ENCODE measurements at regions not wholly inside any gene's neighbourhood (a gene's known extent, or its start where the extent isn't known, plus 50 kb on each side); places are given as distances from the start of the nearest gene placed in this dataset.

DNA sequence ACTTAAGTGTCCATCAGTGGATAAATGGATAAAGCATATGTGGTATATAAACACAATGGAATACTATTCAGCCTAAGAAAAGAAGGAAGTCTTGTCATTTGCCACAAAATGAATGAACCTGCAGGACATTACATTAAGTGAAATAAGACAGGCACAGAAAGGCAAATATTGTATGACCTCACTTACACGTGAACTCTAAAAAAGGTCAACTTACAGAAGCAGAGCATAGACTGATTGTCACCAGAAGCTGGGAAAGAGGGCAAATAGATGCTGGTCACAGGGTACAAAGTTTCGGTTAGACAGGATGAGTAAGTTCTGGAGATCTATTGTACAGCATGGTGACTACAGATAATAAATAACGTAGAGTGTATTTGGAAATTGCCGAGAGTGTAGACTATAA, 247.7 kb downstream of the RAB28 start:
- H3K9me1 ChIP-seq (ENCODE audit: insufficient read depth, low read length), result no peaks in the 10 kb centered on the region
- BruUV-seq (replicated peaks), result no TSS peak
- dilution Hi-C loops (cut with HindIII; ENCODE audit: low sequenced_read_pairs, unreplicated experiment), result no loop called here
- H4K8ac ChIP-seq (ENCODE audit: low read depth in 2 of 2, low read length in 2 of 2), result no peak overlapping the region
- H2BK15ac ChIP-seq (ENCODE audit: low read depth, low read length), result no peak overlapping the region
- DNase-seq, result no peak
- intact Hi-C loops (cut with micrococcal nuclease), result no loop called here
- no peak for ATAC-seq (ENCODE audit: low read depth)
- no peak overlapping the region for H2BK5ac ChIP-seq (ENCODE audit: low read depth, low read length, poor library complexity, severe bottlenecking)
- H3K14ac ChIP-seq (replicated peaks; ENCODE audit: low read depth, low read length), result no peak overlapping the region
- no peak overlapping the region for H2BK120ac ChIP-seq (ENCODE audit: low read depth, low read length)
- no peak overlapping the region for H2AFZ ChIP-seq (replicated peaks; ENCODE audit: low read length, poor library complexity)
- no peak overlapping the region for H2AK9ac ChIP-seq (replicated peaks; ENCODE audit: low read depth, low read length, poor library complexity)
- no CpG with 5 or more reads among the region's 4 CpGs for WGBS, 2 experiments (ENCODE audit: extremely low coverage in 2 of 2, insufficient read length in 1 of 2)
- no peak overlapping the region for H3K23ac ChIP-seq (ENCODE audit: low read depth, low read length)
- H2BK20ac ChIP-seq (ENCODE audit: low read depth, low read length), result no peak overlapping the region
- H4K91ac ChIP-seq (ENCODE audit: insufficient read depth, low read depth, low read length), result no peak overlapping the region
- ChIA-PET POLR2A (ENCODE audit: unreplicated experiment) (no interaction called here), CTCF (no interaction called here)
- no peaks in the 10 kb centered on the region for H3K27me3 ChIP-seq (ENCODE audit: control insufficient read depth, insufficient read depth, low read length)
- no peak overlapping the region for H2AK5ac ChIP-seq (ENCODE audit: low read depth, low read length)
- H3K4ac ChIP-seq (ENCODE audit: low read depth, low read length), result no peak overlapping the region
- H3K4me2 ChIP-seq (ENCODE audit: low read depth, low read length), result no peak overlapping the region
- H3K18ac ChIP-seq (ENCODE audit: low read depth, low read length), result no peak overlapping the region
- H4K5ac ChIP-seq (ENCODE audit: low read depth, low read length), result no peak overlapping the region
- H4K20me1 ChIP-seq (ENCODE audit: insufficient read depth, low read length), result no peaks in the 10 kb centered on the region
- no peak overlapping the region for H3K4me3 ChIP-seq (ENCODE audit: insufficient read depth, low read depth, low read length)
- no peaks in the 10 kb centered on the region for H3K9me3 ChIP-seq (ENCODE audit: control insufficient read depth, insufficient read depth, low read length)
- in situ Hi-C loops (cut with MboI; ENCODE audit: low sequenced_read_pairs), result no loop called here
- H3K79me1 ChIP-seq (ENCODE audit: low read depth in 1 of 2, low read length in 2 of 2), result no peaks in the 10 kb centered on the region
- TF ChIP-seq BHLHE40 (IDR thresholded peaks at IDR 0.05; ENCODE audit: low read depth, low read length) (no peak), CHD1 (IDR thresholded peaks at IDR 0.05; ENCODE audit: low read depth, low read length) (no peak), MXI1 (IDR thresholded peaks at IDR 0.05; ENCODE audit: borderline replicate concordance, low read depth, low read length) (no peak), FOS (IDR thresholded peaks at IDR 0.05; ENCODE audit: low read depth, low read length) (no peak), RAD21 (IDR thresholded peaks at IDR 0.05; ENCODE audit: low read length) (no peak), NFE2L2 (IDR thresholded peaks at IDR 0.05; ENCODE audit: low read depth, low read length) (no peak), SMC3 (IDR thresholded peaks at IDR 0.05; ENCODE audit: low read depth, low read length) (no peak), MAZ (IDR thresholded peaks at IDR 0.05; ENCODE audit: borderline replicate concordance, low read depth, low read length) (no peak), MAFK (IDR thresholded peaks at IDR 0.05; ENCODE audit: low read depth, low read length) (no peak), CEBPB (IDR thresholded peaks at IDR 0.05; ENCODE audit: low read depth, low read length) (no peak), POLR2A (IDR thresholded peaks at IDR 0.05; ENCODE audit: low read depth, low read length) (no peak), RFX5 (IDR thresholded peaks at IDR 0.05; ENCODE audit: low read depth, low read length) (no peak), RCOR1 (IDR thresholded peaks at IDR 0.05; ENCODE audit: insufficient replicate concordance, low read length) (no peak)
- TF ChIP-seq, protein P1, sequence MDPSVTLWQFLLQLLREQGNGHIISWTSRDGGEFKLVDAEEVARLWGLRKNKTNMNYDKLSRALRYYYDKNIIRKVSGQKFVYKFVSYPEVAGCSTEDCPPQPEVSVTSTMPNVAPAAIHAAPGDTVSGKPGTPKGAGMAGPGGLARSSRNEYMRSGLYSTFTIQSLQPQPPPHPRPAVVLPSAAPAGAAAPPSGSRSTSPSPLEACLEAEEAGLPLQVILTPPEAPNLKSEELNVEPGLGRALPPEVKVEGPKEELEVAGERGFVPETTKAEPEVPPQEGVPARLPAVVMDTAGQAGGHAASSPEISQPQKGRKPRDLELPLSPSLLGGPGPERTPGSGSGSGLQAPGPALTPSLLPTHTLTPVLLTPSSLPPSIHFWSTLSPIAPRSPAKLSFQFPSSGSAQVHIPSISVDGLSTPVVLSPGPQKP (IDR thresholded peaks at IDR 0.05; ENCODE audit: borderline replicate concordance, low read depth, low read length), result no peak
- TF ChIP-seq, protein P2, sequence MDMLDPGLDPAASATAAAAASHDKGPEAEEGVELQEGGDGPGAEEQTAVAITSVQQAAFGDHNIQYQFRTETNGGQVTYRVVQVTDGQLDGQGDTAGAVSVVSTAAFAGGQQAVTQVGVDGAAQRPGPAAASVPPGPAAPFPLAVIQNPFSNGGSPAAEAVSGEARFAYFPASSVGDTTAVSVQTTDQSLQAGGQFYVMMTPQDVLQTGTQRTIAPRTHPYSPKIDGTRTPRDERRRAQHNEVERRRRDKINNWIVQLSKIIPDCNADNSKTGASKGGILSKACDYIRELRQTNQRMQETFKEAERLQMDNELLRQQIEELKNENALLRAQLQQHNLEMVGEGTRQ (IDR thresholded peaks at IDR 0.05; ENCODE audit: low read depth, low read length), result no peak
- TF ChIP-seq, protein P3, sequence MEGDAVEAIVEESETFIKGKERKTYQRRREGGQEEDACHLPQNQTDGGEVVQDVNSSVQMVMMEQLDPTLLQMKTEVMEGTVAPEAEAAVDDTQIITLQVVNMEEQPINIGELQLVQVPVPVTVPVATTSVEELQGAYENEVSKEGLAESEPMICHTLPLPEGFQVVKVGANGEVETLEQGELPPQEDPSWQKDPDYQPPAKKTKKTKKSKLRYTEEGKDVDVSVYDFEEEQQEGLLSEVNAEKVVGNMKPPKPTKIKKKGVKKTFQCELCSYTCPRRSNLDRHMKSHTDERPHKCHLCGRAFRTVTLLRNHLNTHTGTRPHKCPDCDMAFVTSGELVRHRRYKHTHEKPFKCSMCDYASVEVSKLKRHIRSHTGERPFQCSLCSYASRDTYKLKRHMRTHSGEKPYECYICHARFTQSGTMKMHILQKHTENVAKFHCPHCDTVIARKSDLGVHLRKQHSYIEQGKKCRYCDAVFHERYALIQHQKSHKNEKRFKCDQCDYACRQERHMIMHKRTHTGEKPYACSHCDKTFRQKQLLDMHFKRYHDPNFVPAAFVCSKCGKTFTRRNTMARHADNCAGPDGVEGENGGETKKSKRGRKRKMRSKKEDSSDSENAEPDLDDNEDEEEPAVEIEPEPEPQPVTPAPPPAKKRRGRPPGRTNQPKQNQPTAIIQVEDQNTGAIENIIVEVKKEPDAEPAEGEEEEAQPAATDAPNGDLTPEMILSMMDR (conservative IDR thresholded peaks at IDR 0.05; ENCODE audit: low read depth, low read length), result no peak
- no peak overlapping the region for H3K27ac ChIP-seq (ENCODE audit: insufficient read depth, low read length)
- no peak overlapping the region for H3K56ac ChIP-seq (ENCODE audit: extremely low read depth, insufficient read depth, low read length)
- H3K9ac ChIP-seq (ENCODE audit: low read depth, low read length), result no peak overlapping the region
- no peaks in the 10 kb centered on the region for H3K36me3 ChIP-seq (ENCODE audit: control insufficient read depth, insufficient read depth, low read length)
- H3K4me1 ChIP-seq (ENCODE audit: control insufficient read depth, insufficient read depth, low read length), result no peaks in the 10 kb centered on the region
